Fibroblast of skin of scalp (primary cell): ENCODE measurements at regions not wholly inside any gene's neighbourhood (a gene's known extent, or its start where the extent isn't known, plus 50 kb on each side); places are given as distances from the start of the nearest gene placed in this dataset.
"Not testable (repeated sequence)": the region's sequence is repeated elsewhere in the genome, so short reads cannot be mapped to it uniquely, and the experiment has no call there.

ENCODE experiments used
- DNase-seq: peaks from one replicate; pipeline ENCODE4 v3.0.0-alpha.2; 2013

GRCh38 chr11:57047610-57048009 is 58.9 kb downstream of the OR5AK2 start:
- no peak for DNase-seq

- DNase-seq = no peak
Measured at GRCh38 chr11:57049749-57050148, 61.0 kb downstream of the OR5AK2 start.

DNA sequence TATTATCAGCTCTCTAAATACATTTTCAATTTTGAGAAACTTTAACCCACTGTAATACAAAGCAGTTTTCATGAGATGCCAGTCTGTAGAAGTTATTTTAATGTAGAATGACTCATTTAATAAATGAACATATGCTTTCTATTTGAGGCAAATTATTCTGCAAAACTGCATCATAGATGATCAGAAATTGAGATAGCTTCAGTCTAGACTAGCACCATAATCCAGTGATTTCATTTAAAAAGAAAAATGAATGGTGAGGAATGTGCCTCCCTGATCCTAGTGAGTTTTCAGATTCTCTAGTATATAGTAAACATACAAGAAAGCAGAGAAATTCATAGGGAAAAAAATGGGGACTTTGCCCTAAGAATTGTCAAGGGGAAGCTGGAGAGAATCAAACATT is 66.1 kb downstream of the OR5AK2 start:
- DNase-seq = peak; percentile 53

GRCh38 chr11:57055744-57056143 is 67.0 kb downstream of the OR5AK2 start:
- peak; percentile 22 for DNase-seq

- DNase-seq = no peak
Measured at GRCh38 chr11:57056735-57057134, 68.0 kb downstream of the OR5AK2 start.

DNA sequence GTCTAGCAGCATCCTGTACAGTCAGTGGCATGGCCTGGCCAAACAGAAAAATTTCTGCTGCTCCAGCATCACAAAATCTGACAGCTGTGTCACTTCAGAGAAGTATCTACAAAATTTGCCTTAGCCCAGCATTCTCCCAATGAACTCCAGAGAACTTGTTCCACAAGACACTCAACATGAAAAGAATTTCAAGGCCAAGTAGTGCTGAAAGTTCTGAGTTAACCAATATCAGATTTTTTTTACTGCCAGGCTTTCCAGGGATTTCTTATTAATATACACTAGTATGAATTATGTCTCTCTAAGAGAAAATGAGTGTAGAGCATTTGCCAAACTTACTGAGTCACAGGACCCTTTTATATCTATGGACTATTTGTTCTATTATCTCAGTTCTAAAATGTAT is 68.8 kb downstream of the OR5AK2 start:
- DNase-seq = peak; percentile 12

- DNase-seq = not testable (repeated sequence)
Measured at GRCh38 chr11:57062957-57063356, 74.2 kb downstream of the OR5AK2 start.

GRCh38 chr11:57069942-57070341 is 81.2 kb downstream of the OR5AK2 start:
- no peak for DNase-seq

- peak; percentile 67 for DNase-seq
Measured at GRCh38 chr11:57071829-57072228, 83.1 kb downstream of the OR5AK2 start.

GRCh38 chr11:57072640-57073039 is 83.9 kb downstream of the OR5AK2 start:
- peak; percentile 99 for DNase-seq

DNA sequence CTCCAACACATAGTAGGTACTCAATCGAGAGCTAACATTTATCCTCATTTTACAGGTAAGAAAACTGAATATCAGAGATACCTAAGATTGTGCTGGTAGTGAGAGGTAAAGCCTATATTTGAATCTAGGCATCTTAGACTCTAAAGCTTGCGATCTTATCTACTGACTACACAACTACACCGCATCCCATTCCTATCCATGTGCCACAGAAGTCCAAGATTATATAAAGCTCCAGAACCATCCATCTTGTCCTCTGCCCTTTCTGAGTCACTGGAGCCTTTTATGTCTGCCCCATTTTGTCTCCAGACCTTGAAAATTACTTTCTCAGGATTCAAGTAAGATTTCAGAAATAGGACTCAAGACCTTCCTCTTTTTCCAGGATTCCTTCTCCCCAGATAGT is 84.4 kb downstream of the OR5AK2 start:
- DNase-seq = no peak

- no peak for DNase-seq
Measured at GRCh38 chr11:57081356-57081755, 92.6 kb downstream of the OR5AK2 start.

GRCh38 chr11:57082125-57082524 is 93.4 kb downstream of the OR5AK2 start:
- no peak for DNase-seq

- DNase-seq = no peak
Measured at GRCh38 chr11:57083641-57084385, 95.1 kb downstream of the OR5AK2 start.

DNA sequence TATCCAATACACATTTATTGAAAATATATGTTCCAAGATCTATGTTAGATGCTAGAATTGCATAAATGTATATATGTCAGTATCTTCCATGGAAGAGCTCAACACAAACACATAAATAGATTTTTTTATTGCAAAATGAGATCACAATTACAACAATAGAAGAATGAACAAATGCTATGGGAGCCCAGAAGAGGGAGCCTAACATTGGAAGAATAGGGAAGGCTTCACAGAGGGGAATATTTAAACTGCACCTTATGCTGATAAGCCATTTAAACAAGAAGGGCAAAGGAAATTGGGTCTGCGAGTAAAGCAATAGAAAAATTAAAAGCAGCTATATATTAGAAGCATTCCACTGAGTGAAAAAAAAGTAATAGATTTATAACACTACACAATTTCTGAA is 96.1 kb upstream of the LRRC55 start:
- DNase-seq = no peak

- DNase-seq = no peak
Measured at GRCh38 chr11:57087991-57088390, 93.8 kb upstream of the LRRC55 start.

DNA sequence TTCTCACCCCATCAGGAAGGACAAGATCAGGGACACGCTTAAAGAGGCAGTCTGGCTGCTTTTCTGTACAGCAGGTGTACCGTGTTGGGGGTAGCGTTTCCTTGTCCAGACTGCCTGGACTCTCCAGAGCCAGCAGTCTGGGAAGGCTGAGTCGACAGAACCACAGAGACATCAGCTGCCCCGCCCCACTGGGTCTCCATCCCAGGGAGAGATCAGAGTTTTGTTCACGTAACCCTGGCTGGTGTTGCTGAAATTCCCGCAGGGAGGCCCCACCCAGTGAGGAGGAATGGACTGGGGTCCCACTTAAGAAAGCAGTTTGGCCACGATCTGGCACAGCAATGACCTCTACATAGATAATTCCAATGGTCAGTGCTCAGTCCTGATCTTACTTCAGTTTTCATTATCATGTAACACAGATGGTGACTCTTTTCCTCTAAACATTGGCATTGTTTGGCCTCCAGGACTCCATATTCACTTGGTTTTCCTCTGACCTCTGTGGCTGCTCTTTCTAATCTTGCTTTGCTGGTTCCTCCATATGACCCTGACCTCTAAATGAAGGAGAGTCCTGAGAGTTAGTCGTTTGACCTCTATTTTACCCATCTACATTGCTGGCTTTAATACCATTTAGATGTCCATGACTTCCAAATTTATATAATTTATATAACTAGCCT is 89.6 kb upstream of the LRRC55 start:
- no peak for DNase-seq

GRCh38 chr11:57094181-57094935 is 87.4 kb upstream of the LRRC55 start:
- DNase-seq = peak; percentile 87

DNA sequence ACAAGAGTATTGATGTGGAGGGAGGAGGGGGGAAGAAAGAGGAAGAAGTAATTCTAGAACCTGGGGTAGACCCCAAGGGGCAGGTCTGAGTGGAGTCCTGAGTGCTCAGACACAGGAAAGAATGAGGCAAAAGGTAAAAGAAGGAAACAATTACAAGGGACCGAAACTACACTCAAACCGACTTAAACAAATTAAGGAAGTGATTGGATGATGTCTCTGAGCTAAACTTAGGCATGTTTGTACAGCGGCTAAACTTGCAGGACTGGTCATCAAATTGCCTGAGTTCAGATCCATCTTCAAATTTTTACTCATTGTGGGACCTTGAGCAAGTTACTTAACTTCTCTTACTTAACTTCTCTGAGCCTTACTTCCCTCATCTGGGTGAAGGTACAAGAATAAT is 86.3 kb upstream of the LRRC55 start:
- no peak for DNase-seq

- DNase-seq = no peak
Measured at GRCh38 chr11:57095896-57096295, 85.9 kb upstream of the LRRC55 start.

DNA sequence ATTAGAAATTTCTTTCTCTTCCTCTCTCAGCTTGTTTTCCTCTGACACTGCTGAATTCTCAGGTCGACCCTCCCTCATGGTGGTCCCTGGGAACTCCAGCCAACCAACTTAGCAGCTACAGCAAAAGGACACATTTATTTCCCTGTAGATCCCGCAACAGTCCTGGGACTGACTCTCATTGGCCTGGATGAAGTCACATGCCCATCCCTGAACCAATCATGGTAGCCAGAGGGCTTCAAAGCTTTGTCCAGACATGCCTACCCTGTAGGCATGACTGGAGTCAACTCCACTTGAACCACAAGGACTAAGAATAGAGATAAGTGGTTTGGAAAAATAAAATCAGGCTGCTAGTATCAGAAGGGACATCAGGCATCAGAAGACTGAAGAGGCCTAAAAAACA is 84.6 kb upstream of the LRRC55 start:
- no peak for DNase-seq

GRCh38 chr11:57098191-57098590 is 83.6 kb upstream of the LRRC55 start:
- no peak for DNase-seq

- DNase-seq = no peak
Measured at GRCh38 chr11:57100638-57101331, 81.0 kb upstream of the LRRC55 start.
